T-cell (primary cell): ENCODE measurements at regions not wholly inside any gene's neighbourhood (a gene's known extent, or its start where the extent isn't known, plus 50 kb on each side); places are given as distances from the start of the nearest gene placed in this dataset.

Experiments
- ATAC-seq, 4 experiments: fragments of 200-7000 bp in 3 of 4; fragments of 150-1000 bp in 1 of 4; cut with Tn5 transposase; replicated peaks in 1 of 4; 1 replicate in 3 of 4; 2 replicates in 1 of 4; pipeline ENCODE4 v1.10.0; 2021; ENCODE audit warnings: moderate library complexity in 3 of 4, mild to moderate bottlenecking in 2 of 4, moderate number of reproducible peaks in 1 of 4
- CTCF ChIA-PET, 2 donors: fragments of 300-600 bp; sonication (Branson Sonifier 250); formaldehyde crosslinking; loops; one replicate each; lab custom pipeline; 2022; ENCODE audit warnings: antibody characterized with exemption in 2 of 2; lab: Charles Lee
- POLR2A ChIA-PET, 2 donors: fragments of 300-600 bp; sonication (Branson Sonifier 250); formaldehyde crosslinking; loops; one replicate each; lab custom pipeline; 2022; ENCODE audit warnings: antibody characterized with exemption in 2 of 2; lab: Charles Lee
- DNase-seq, 35 experiments: peaks; one replicate each; pipeline versions ENCODE4 v3.0.0 to v3.0.0-alpha.2; 2013 to 2023
- H3K27ac ChIP-seq: one replicate; pipeline ENCODE4 v1.5.1; 2013; ENCODE audit warnings: low read length
- H3K27me3 ChIP-seq, 2 experiments: replicated peaks in 1 of 2; 1 replicate in 1 of 2; 2 replicates in 1 of 2; pipeline versions ENCODE4 v1.6.1 to v1.7.0; 2013; ENCODE audit warnings: low read length in 1 of 2, mixed read lengths in 1 of 2; ENCODE audit not compliant: control insufficient read depth in 2 of 2, insufficient read depth in 2 of 2; ENCODE audit errors: extremely low read depth in 1 of 2
- H3K36me3 ChIP-seq, 2 donors: 1 replicate in 1 of 2; 2 replicates in 1 of 2; pipeline versions ENCODE4 v1.6.1 to v1.7.0; 2013; ENCODE audit warnings: low read length in 1 of 2; ENCODE audit not compliant: control insufficient read depth in 2 of 2, insufficient read depth in 1 of 2; ENCODE audit errors: extremely low read depth in 1 of 2
- H3K4me1 ChIP-seq, 2 experiments: 1 replicate in 1 of 2; 2 replicates in 1 of 2; pipeline versions ENCODE4 v1.6.1 to v1.7.0; 2013; ENCODE audit warnings: low read length in 2 of 2, mixed read lengths in 1 of 2; ENCODE audit not compliant: insufficient read depth in 2 of 2, control insufficient read depth in 1 of 2; ENCODE audit errors: extremely low read depth in 1 of 2
- H3K4me3 ChIP-seq, 2 donors: 1 replicate in 1 of 2; 2 replicates in 1 of 2; pipeline versions ENCODE4 v1.5.1 to v1.7.0; 2013; ENCODE audit warnings: mild to moderate bottlenecking in 2 of 2, low read length in 1 of 2, moderate library complexity in 1 of 2; ENCODE audit not compliant: control insufficient read depth in 1 of 2; ENCODE audit errors: extremely low read depth in 1 of 2
- H3K9me3 ChIP-seq: 2 replicates; pipeline ENCODE4 v1.7.0; 2013
- H3K27ac Mint-ChIP-seq, 2 donors: one replicate each; pipeline ENCODE4 v1.8.0; 2020 to 2021; ENCODE audit warnings: mild to moderate bottlenecking in 2 of 2, mixed read lengths in 2 of 2
- H3K27me3 Mint-ChIP-seq, 2 donors: one replicate each; pipeline ENCODE4 v1.8.0; 2021 to 2022; ENCODE audit warnings: mixed read lengths in 2 of 2
- H3K36me3 Mint-ChIP-seq: one replicate; pipeline ENCODE4 v1.8.0; 2021; ENCODE audit warnings: mixed read lengths
- H3K4me1 Mint-ChIP-seq, 3 donors: one replicate each; pipeline ENCODE4 v1.8.0; 2020 to 2022; ENCODE audit warnings: mixed read lengths in 3 of 3, mild to moderate bottlenecking in 1 of 3
- H3K4me3 Mint-ChIP-seq, 3 donors: one replicate each; pipeline ENCODE4 v1.8.0; 2020 to 2022; ENCODE audit warnings: mild to moderate bottlenecking in 3 of 3, mixed read lengths in 3 of 3, moderate library complexity in 3 of 3
- H3K9me3 Mint-ChIP-seq, 3 donors: one replicate each; pipeline ENCODE4 v1.8.0; 2020 to 2022; ENCODE audit warnings: mixed read lengths in 3 of 3
- WGBS: methylation state at CpG from one replicate; pipeline ENCODE4 v1.1.5; 2013; ENCODE audit warnings: missing lambda C conversion rate; ENCODE audit not compliant: insufficient coverage; 5-methylcytosine and 5-hydroxymethylcytosine counted together

GRCh38 chr1:235925016-235925415, 58.3 kb upstream of the LYST start:
- ATAC-seq (no peak), DNase-seq (no peak)
- Histone ChIP-seq H3K9me3 (no peaks in the 10 kb centered on the region), H3K36me3 (no peaks in the 10 kb centered on the region), H3K4me1 (peaks cover 10 to 19% of the 10 kb centered on the region in 2 experiments), H3K27ac (no peak overlapping the region), H3K4me3 (no peak overlapping the region), H3K27me3 (no peaks in the 10 kb centered on the region)
- no peak overlapping the region for H3K27ac Mint-ChIP-seq
- POLR2A ChIA-PET = interaction anchor here in 1 of 2 donors (0.7 kb wide), 1 partner anchor 20 kb away, joined by 5 read pairs; no protein-coding TSS in a partner anchor
- WGBS = 93% methylated on average over 3 of the region's 5 CpGs
- CTCF ChIA-PET = interaction anchor here in 1 of 2 donors (1.6 kb wide), 1 partner anchor 47 kb away, joined by 6 read pairs; no protein-coding TSS in a partner anchor
- H3K9me3 Mint-ChIP-seq = no peaks in the 10 kb centered on the region
- H3K4me1 Mint-ChIP-seq = peaks cover 21 to 32% (median 24%) of the 10 kb centered on the region in 3 donors
- no peaks in the 10 kb centered on the region for H3K36me3 Mint-ChIP-seq
- H3K4me3 Mint-ChIP-seq = no peak overlapping the region
- no peaks in the 10 kb centered on the region for H3K27me3 Mint-ChIP-seq

GRCh38 chr1:235923466-235924021, 56.8 kb upstream of the LYST start:
- Mint-ChIP-seq H3K4me1 (peaks cover 21 to 37% (median 28%) of the 10 kb centered on the region in 3 donors), H3K27ac (peak overlapping the region; percentile 65 to 83), H3K27me3 (no peaks in the 10 kb centered on the region), H3K36me3 (no peaks in the 10 kb centered on the region), H3K4me3 (peak overlapping the region in 1 of 3 donors; percentile 62), H3K9me3 (no peaks in the 10 kb centered on the region)
- ChIA-PET CTCF (interaction anchor here in 1 of 2 donors (0.7 to 1.6 kb wide), 3 partner anchors 21 to 80 kb away, joined by 3 to 6 read pairs (median 6); no protein-coding TSS in a partner anchor), POLR2A (interaction anchor here in 1 of 2 donors (0.5 to 0.6 kb wide), 2 partner anchors 68 to 74 kb away, joined by 3 to 8 read pairs; no protein-coding TSS in a partner anchor)
- WGBS = 14% methylated on average over 4 of the region's 6 CpGs
- Histone ChIP-seq H3K36me3 (no peaks in the 10 kb centered on the region), H3K4me3 (no peak overlapping the region), H3K4me1 (peaks cover 10 to 19% of the 10 kb centered on the region in 2 experiments), H3K9me3 (no peaks in the 10 kb centered on the region), H3K27me3 (no peaks in the 10 kb centered on the region), H3K27ac (peak overlapping the region; percentile 71)
- peak in 17 of 35 experiments; percentile 3 to 49 (median 14) for DNase-seq
- ATAC-seq = peak; percentile 82 to 91 (median 88)

- H3K4me1 ChIP-seq = peaks cover 10 to 27% of the 10 kb centered on the region in 2 experiments
- Mint-ChIP-seq H3K4me1 (peaks cover 30 to 47% (median 38%) of the 10 kb centered on the region in 3 donors), H3K9me3 (no peaks in the 10 kb centered on the region), H3K27ac (peak overlapping the region in 1 of 2 donors; percentile 39), H3K36me3 (no peaks in the 10 kb centered on the region), H3K27me3 (no peaks in the 10 kb centered on the region), H3K4me3 (no peak overlapping the region)
- no peak overlapping the region for H3K4me3 ChIP-seq
- H3K27ac ChIP-seq = no peak overlapping the region
- WGBS = 69% methylated on average over 4 of the region's 12 CpGs
- H3K27me3 ChIP-seq = no peaks in the 10 kb centered on the region
- no peaks in the 10 kb centered on the region for H3K36me3 ChIP-seq
- DNase-seq (no peak), ATAC-seq (no peak)
- no peaks in the 10 kb centered on the region for H3K9me3 ChIP-seq
- CTCF ChIA-PET = no interaction called here
- POLR2A ChIA-PET = no interaction called here
Measured at GRCh38 chr1:235920596-235921375, 54.1 kb upstream of the LYST start.

- H3K27me3 ChIP-seq = no peaks in the 10 kb centered on the region
- no peaks in the 10 kb centered on the region for H3K9me3 ChIP-seq
- ATAC-seq = no peak
- no peaks in the 10 kb centered on the region for H3K36me3 ChIP-seq
- no peak for DNase-seq
- H3K36me3 Mint-ChIP-seq = no peaks in the 10 kb centered on the region
- ChIA-PET POLR2A (no interaction called here), CTCF (no interaction called here)
- peaks cover 10 to 27% of the 10 kb centered on the region in 2 experiments for H3K4me1 ChIP-seq
- peaks cover 30 to 48% (median 38%) of the 10 kb centered on the region in 3 donors for H3K4me1 Mint-ChIP-seq
- H3K27ac ChIP-seq = no peak overlapping the region
- 82% methylated on average over 3 of the region's 5 CpGs for WGBS
- no peak overlapping the region for H3K4me3 Mint-ChIP-seq
- no peaks in the 10 kb centered on the region for H3K27me3 Mint-ChIP-seq
- peak overlapping the region in 1 of 2 donors; percentile 22 for H3K27ac Mint-ChIP-seq
- H3K9me3 Mint-ChIP-seq = no peaks in the 10 kb centered on the region
- no peak overlapping the region for H3K4me3 ChIP-seq
Measured at GRCh38 chr1:235919833-235920441, 53.2 kb upstream of the LYST start.

GRCh38 chr1:235919127-235919832, 52.6 kb upstream of the LYST start:
- Histone ChIP-seq H3K36me3 (no peaks in the 10 kb centered on the region), H3K27ac (no peak overlapping the region), H3K27me3 (no peaks in the 10 kb centered on the region), H3K9me3 (no peaks in the 10 kb centered on the region), H3K4me1 (peaks cover 7 to 24% of the 10 kb centered on the region in 2 experiments), H3K4me3 (no peak overlapping the region)
- ChIA-PET CTCF (no interaction called here), POLR2A (no interaction called here)
- Mint-ChIP-seq H3K27ac (peak overlapping the region in 1 of 2 donors; percentile 57), H3K36me3 (no peaks in the 10 kb centered on the region), H3K4me1 (peaks cover 28 to 44% (median 34%) of the 10 kb centered on the region in 3 donors), H3K27me3 (no peaks in the 10 kb centered on the region), H3K4me3 (no peak overlapping the region), H3K9me3 (no peaks in the 10 kb centered on the region)
- WGBS = 87% methylated on average over 7 of the region's 12 CpGs
- DNase-seq (no peak), ATAC-seq (no peak)

- H3K9me3 ChIP-seq = no peaks in the 10 kb centered on the region
- DNase-seq (no peak), ATAC-seq (no peak)
- H3K36me3 ChIP-seq = no peaks in the 10 kb centered on the region
- Mint-ChIP-seq H3K4me3 (no peak overlapping the region), H3K27ac (no peak overlapping the region), H3K4me1 (peaks cover 20 to 36% (median 26%) of the 10 kb centered on the region in 3 donors), H3K27me3 (no peaks in the 10 kb centered on the region), H3K36me3 (no peaks in the 10 kb centered on the region), H3K9me3 (no peaks in the 10 kb centered on the region)
- H3K27ac ChIP-seq = no peak overlapping the region
- ChIA-PET POLR2A (no interaction called here), CTCF (no interaction called here)
- peaks cover 0 to 16% of the 10 kb centered on the region in 2 experiments for H3K4me1 ChIP-seq
- H3K27me3 ChIP-seq = no peaks in the 10 kb centered on the region
- no peak overlapping the region for H3K4me3 ChIP-seq
- WGBS = 92% methylated on average over 2 of the region's 5 CpGs
Measured at GRCh38 chr1:235918465-235918864, 51.8 kb upstream of the LYST start.
